Adrenal gland (tissue), 9 donors: ENCODE measurements at regions not wholly inside any gene's neighbourhood (a gene's known extent, or its start where the extent isn't known, plus 50 kb on each side); places are given as distances from the start of the nearest gene placed in this dataset.

ENCODE experiments used
- DNase-seq, 7 donors: peaks; one replicate each; pipeline ENCODE4 v3.0.0-alpha.2; 2019 to 2020
- H3K27ac ChIP-seq, 5 donors: fragments of 200-600 bp; sonication (generic) in 4 of 5; 1 replicate in 3 of 5; 2 replicates in 2 of 5; pipeline versions ENCODE4 v1.5.1 to v1.8.0; 2016 to 2020; ENCODE audit warnings: mild to moderate bottlenecking in 1 of 5
- H3K27me3 ChIP-seq: fragments of 200-600 bp; 2 replicates; pipeline ENCODE4 v1.8.0; 2021
- H3K36me3 ChIP-seq, 2 donors: fragments of 200-600 bp; replicated peaks in 1 of 2; 1 replicate in 1 of 2; 2 replicates in 1 of 2; pipeline versions ENCODE4 v1.5.1 to v1.8.0; 2018 to 2022
- H3K4me1 ChIP-seq, 2 donors: fragments of 200-600 bp; replicated peaks in 1 of 2; 1 replicate in 1 of 2; 2 replicates in 1 of 2; pipeline versions ENCODE4 v1.5.1 to v1.8.0; 2018 to 2021
- H3K4me3 ChIP-seq, 4 donors: fragments of 200-600 bp; sonication (generic) in 3 of 4; one replicate each; pipeline ENCODE4 v1.5.1; 2016 to 2018
- H3K9me3 ChIP-seq, 3 donors: fragments of 200-600 bp; sonication (generic) in 1 of 3; replicated peaks in 1 of 3; 1 replicate in 2 of 3; 2 replicates in 1 of 3; pipeline versions ENCODE4 v1.5.1 to v1.8.0; 2016 to 2021
- CTCF ChIP-seq, 6 experiments: fragments of 450-650 bp in 4 of 6; fragments of 200-600 bp in 2 of 6; sonication (generic) in 1 of 6; IDR thresholded peaks; 1 replicate in 5 of 6; 2 replicates in 1 of 6; pipeline versions ENCODE4 v1.5.1 to v1.8.0; 2016 to 2021; ENCODE audit warnings: antibody characterized with exemption in 6 of 6, mild to moderate bottlenecking in 2 of 6, moderate library complexity in 1 of 6
- POLR2A ChIP-seq, 2 donors: fragments of 450-650 bp; IDR thresholded peaks; one replicate each; pipeline ENCODE4 v1.6.1; 2017; ENCODE audit warnings: antibody characterized with exemption in 2 of 2, mild to moderate bottlenecking in 2 of 2, moderate library complexity in 1 of 2
- WGBS, 4 donors: extraction: QIAGEN DNeasy Blood & Tissue Kit in 2 of 4; methylation state at CpG; one replicate each; pipeline versions ENCODE4 v1.1.5 to v1.1.7; 2013 to 2017; 5-methylcytosine and 5-hydroxymethylcytosine counted together
- intact Hi-C, 2 donors: fragments of 100-400 bp; cut with DNase I; formaldehyde crosslinking; loops; one replicate each; pipeline versions ENCODE4 v1.14.1 to v1.15.0; 2022 to 2023
- donor health status: healthy with polysubstance abuse.
- donor health status: Bipolar disorder and iron deficiency.
- donor health status: DM: yes; HTN: yes; CAD: no.
- donor health status: DM: no; HTN: no; CAD: no.
- donor health status: DM: no; HTN: no; CAD: no.

DNA sequence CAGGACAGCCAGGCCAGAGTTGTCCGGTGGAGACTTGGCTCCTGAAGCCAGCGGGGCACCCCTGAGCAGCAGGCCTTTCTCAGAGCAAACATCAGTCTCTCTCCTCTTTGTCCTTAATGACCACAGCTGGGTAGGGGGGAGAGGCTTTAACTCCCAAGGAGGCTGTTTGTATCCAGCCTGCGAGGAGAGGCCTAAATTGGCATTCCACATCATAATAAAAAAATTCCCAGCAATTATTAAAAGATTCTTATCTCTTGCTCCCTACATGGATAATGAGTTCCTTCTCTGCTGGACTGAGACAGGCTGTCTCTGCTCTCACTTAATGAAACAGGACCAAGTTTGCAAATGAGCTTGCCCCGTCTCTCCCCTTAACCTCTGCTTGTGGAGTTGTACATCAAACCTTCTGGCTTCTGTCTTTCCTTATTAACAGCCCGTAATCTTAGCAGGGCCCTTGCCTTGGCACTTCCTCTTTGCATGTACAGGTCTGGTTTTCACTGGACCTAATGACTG lies 838.2 kb downstream of the MAFB start:
- Histone ChIP-seq H3K4me3 (no peak overlapping the region), H3K36me3 (no peaks in the 10 kb centered on the region), H3K4me1 (peaks cover 9 to 29% of the 10 kb centered on the region in 2 donors), H3K9me3 (no peaks in the 10 kb centered on the region), H3K27ac (peak overlapping the region in 1 of 5 donors; percentile 62), H3K27me3 (no peaks in the 10 kb centered on the region)
- TF ChIP-seq CTCF (IDR thresholded peaks at IDR 0.05) (no peak), POLR2A (IDR thresholded peaks at IDR 0.05) (no peak)
- DNase-seq = no peak
- WGBS, 4 donors = 56 to 80% (median 77%) methylated on average over 5 of the region's 5 CpGs
- intact Hi-C loops = no loop called here

DNA sequence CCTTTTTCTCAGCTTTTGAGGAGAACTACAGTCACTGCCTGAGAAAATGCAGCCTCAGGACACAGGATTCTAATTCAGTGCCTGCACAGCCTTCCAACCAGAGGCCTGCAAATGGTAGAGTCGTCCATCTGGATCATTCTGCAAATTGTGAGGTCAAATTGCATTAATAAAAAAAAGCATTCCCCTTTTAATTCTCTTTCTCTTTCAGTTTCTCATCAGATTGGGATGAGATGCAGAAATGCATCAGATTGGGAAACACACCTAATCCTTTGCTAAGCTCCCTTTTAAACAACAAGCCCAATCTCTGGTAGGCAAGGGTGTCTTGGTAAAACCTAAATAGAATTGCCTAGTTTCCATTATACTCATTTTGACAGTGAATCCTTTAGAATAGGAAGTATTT lies 838.8 kb downstream of the MAFB start:
- Histone ChIP-seq H3K9me3 (no peaks in the 10 kb centered on the region), H3K27ac (peak overlapping the region in 2 of 5 donors; percentile 46 to 62), H3K4me1 (peaks cover 9 to 29% of the 10 kb centered on the region in 2 donors), H3K36me3 (no peaks in the 10 kb centered on the region), H3K27me3 (no peaks in the 10 kb centered on the region), H3K4me3 (no peak overlapping the region)
- WGBS, 4 donors = 6 to 21% (median 18%) methylated on average over 1 of the region's 1 CpG
- no peak for DNase-seq
- intact Hi-C loops = no loop called here
- TF ChIP-seq POLR2A (IDR thresholded peaks at IDR 0.05) = no peak
- no peak for TF ChIP-seq CTCF (IDR thresholded peaks at IDR 0.05)

- H3K27me3 ChIP-seq = no peaks in the 10 kb centered on the region
- DNase-seq = peak; percentile 86 to 96 (median 93)
- H3K4me1 ChIP-seq = peaks cover 9 to 29% of the 10 kb centered on the region in 2 donors
- H3K4me3 ChIP-seq = no peak overlapping the region
- WGBS, 4 donors = 2 to 10% (median 9%) methylated on average over 9 of the region's 9 CpGs; no CpG with 5 or more reads in 1 of the 4 donors
- no peaks in the 10 kb centered on the region for H3K36me3 ChIP-seq
- H3K27ac ChIP-seq = peak overlapping the region in 3 of 5 donors; percentile 6 to 62 (median 46)
- TF ChIP-seq POLR2A (IDR thresholded peaks at IDR 0.05) (no peak), CTCF (IDR thresholded peaks at IDR 0.05) (peak in 4 of 6 experiments; percentile 6 to 21 (median 17))
- intact Hi-C loops = no loop called here
- H3K9me3 ChIP-seq = no peaks in the 10 kb centered on the region
Observed at GRCh38 chr20:39849664-39850063, 839.4 kb downstream of the MAFB start.

DNA sequence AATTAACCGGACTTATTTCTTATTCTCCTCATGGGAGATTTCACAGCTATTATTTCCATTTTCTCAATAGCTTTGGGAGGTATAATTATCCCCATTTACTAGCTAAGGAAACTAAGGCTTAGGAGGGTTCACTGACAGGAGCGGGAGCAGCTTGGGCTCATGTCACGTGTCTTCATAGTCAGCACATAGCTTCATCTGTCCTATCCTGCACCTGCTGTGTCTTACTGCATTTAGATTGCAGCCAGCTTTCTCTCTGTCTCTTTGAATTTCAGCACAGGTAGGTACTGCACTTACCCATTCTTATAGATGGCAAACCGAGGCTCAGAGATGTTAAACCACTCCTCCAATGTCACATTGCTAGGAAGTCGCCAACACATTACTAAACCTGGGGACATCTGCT lies 839.9 kb downstream of the MAFB start:
- no peaks in the 10 kb centered on the region for H3K27me3 ChIP-seq
- DNase-seq = no peak
- TF ChIP-seq POLR2A (IDR thresholded peaks at IDR 0.05) (no peak), CTCF (IDR thresholded peaks at IDR 0.05) (no peak)
- intact Hi-C loops = no loop called here
- no peak overlapping the region for H3K4me3 ChIP-seq
- WGBS, 4 donors = 80 to 86% (median 84%) methylated on average over 5 of the region's 5 CpGs
- no peaks in the 10 kb centered on the region for H3K36me3 ChIP-seq
- H3K4me1 ChIP-seq = peaks cover 9 to 29% of the 10 kb centered on the region in 2 donors
- H3K27ac ChIP-seq = peak overlapping the region in 2 of 5 donors; percentile 46 to 52
- H3K9me3 ChIP-seq = no peaks in the 10 kb centered on the region
